ENCODE measurements at regions not wholly inside any gene's neighbourhood (a gene's known extent, or its start where the extent isn't known, plus 50 kb on each side); places are given as distances from the start of the nearest gene placed in this dataset.

- no peaks in the 10 kb centered on the region for H3K27me3 ChIP-seq
- no peaks in the 10 kb centered on the region for H3K9me3 ChIP-seq (replicated peaks in 1 of 3)
- TF ChIP-seq CTCF (IDR thresholded peaks at IDR 0.05) (no peak), POLR2A (IDR thresholded peaks at IDR 0.05) (no peak)
- no peaks in the 10 kb centered on the region for H3K36me3 ChIP-seq (replicated peaks in 1 of 2)
- peaks cover 29 to 40% of the 10 kb centered on the region in 2 donors for H3K4me1 ChIP-seq (replicated peaks in 1 of 2)
- intact Hi-C loops (cut with DNase I): loop anchor here in 1 of 2 donors (10.0 kb wide), 1 partner anchor 96 kb away; no protein-coding TSS in a partner anchor
- H3K4me3 ChIP-seq: no peak overlapping the region
- DNase-seq: peak in 1 of 7 donors; percentile 35
- WGBS, 4 donors: 50 to 64% (median 53%) methylated on average over 12 of the region's 12 CpGs
- H3K27ac ChIP-seq: peak overlapping the region in 4 of 5 donors; percentile 13 to 91 (median 86)
Observed at GRCh38 chr18:22470248-22471235, 52.8 kb upstream of the CTAGE1 start.

GRCh38 chr18:22471546-22472131, 53.9 kb upstream of the CTAGE1 start:
- TF ChIP-seq POLR2A (IDR thresholded peaks at IDR 0.05): peak in 1 of 2 donors; percentile 45
- no peak for TF ChIP-seq CTCF (IDR thresholded peaks at IDR 0.05)
- WGBS, 4 donors: 25 to 44% (median 30%) methylated on average over 2 to 8 of the region's 8 CpGs
- no peaks in the 10 kb centered on the region for H3K27me3 ChIP-seq
- peaks cover 19 to 35% of the 10 kb centered on the region in 2 donors for H3K4me1 ChIP-seq (replicated peaks in 1 of 2)
- intact Hi-C loops (cut with DNase I): loop anchor here in 1 of 2 donors (10.0 kb wide), 1 partner anchor 97 kb away; no protein-coding TSS in a partner anchor
- H3K9me3 ChIP-seq (replicated peaks in 1 of 3): no peaks in the 10 kb centered on the region
- H3K36me3 ChIP-seq (replicated peaks in 1 of 2): no peaks in the 10 kb centered on the region
- H3K4me3 ChIP-seq: no peak overlapping the region
- peak; percentile 78 to 94 (median 93) for DNase-seq
- peak overlapping the region; percentile 47 to 91 (median 81) for H3K27ac ChIP-seq

GRCh38 chr18:22473366-22473765, 55.7 kb upstream of the CTAGE1 start:
- no peaks in the 10 kb centered on the region for H3K27me3 ChIP-seq
- 73 to 87% (median 79%) methylated on average over 3 of the region's 3 CpGs for WGBS, 4 donors
- intact Hi-C loops (cut with DNase I): loop anchor here in 1 of 2 donors (10.0 kb wide), 1 partner anchor 99 kb away; no protein-coding TSS in a partner anchor

More at GRCh38 chr18:22473366-22473765, 55.7 kb upstream of the CTAGE1 start:
- Histone ChIP-seq H3K4me3 (no peak overlapping the region), H3K9me3 (replicated peaks in 1 of 3) (no peaks in the 10 kb centered on the region), H3K4me1 (replicated peaks in 1 of 2) (peaks cover 13 to 23% of the 10 kb centered on the region in 2 donors), H3K36me3 (replicated peaks in 1 of 2) (no peaks in the 10 kb centered on the region), H3K27ac (no peak overlapping the region)
- no peak for DNase-seq
- TF ChIP-seq CTCF (IDR thresholded peaks at IDR 0.05) (no peak), POLR2A (IDR thresholded peaks at IDR 0.05) (no peak)

All from adrenal gland (tissue), 9 donors.